Hematopoietic multipotent progenitor cell (in vitro differentiated cells): ENCODE measurements at regions not wholly inside any gene's neighbourhood (a gene's known extent, or its start where the extent isn't known, plus 50 kb on each side); places are given as distances from the start of the nearest gene placed in this dataset.
"Not testable (repeated sequence)": the region's sequence is repeated elsewhere in the genome, so short reads cannot be mapped to it uniquely, and the experiment has no call there.

Experiments
- DNase-seq, 3 donors: peaks; one replicate each; pipeline ENCODE4 v3.0.0-alpha.2; 2011 to 2015; ENCODE audit warnings: low read depth in 2 of 3, low spot score in 2 of 3

- DNase-seq = no peak
Measured at GRCh38 chr5:69000216-69000919, 93.4 kb upstream of the SLC30A5 start.

- no peak for DNase-seq
Measured at GRCh38 chr5:69000949-69001348, 92.9 kb upstream of the SLC30A5 start.

- DNase-seq = no peak
Measured at GRCh38 chr5:69001627-69002026, 92.2 kb upstream of the SLC30A5 start.

DNA sequence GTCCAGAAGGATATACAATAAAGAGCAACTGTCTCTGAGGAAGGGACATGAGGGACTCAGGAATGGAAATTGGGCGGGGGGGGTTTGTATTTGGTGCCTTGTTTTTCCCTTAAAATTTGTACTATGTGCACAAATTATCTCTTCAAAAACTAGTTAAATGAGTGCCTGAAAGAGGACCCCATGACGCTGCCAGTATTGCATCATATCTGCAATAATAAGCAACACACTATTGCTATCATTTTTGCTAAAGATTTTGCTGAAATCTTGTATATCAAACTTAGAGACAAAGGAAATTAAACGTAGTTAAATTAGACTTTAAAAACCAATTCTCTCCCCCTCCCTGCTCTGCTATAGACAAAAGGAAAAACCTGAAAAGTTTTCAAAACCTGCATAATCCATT lies 89.7 kb upstream of the SLC30A5 start:
- no peak for DNase-seq

GRCh38 chr5:69004676-69005075 lies 89.1 kb upstream of the SLC30A5 start:
- DNase-seq = no peak

DNA sequence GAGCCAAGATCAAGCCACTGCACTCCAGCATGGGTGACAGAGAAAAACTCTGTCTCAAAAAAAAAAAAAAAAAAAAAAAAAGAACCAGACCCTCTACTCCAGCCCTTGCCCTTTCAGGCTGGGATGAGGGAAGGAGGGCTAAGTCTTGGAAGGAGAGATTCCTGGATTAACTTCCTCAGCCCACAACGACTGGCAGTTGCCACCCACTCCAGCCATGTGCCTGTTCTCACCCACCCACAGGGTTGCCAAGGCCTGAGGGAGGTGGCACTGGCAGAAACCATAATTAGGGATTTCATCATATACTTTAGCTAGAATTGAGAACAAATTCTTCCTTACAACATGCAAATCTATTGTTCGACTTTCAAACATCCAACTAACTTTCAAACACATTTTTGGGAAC lies 87.8 kb upstream of the SLC30A5 start:
- DNase-seq = no peak

- peak in 1 of 3 donors; percentile 19 for DNase-seq
Measured at GRCh38 chr5:69007163-69007562, 86.7 kb upstream of the SLC30A5 start.

- DNase-seq = peak; percentile 13 to 65 (median 40)
Measured at GRCh38 chr5:69007726-69008368, 86.0 kb upstream of the SLC30A5 start.

GRCh38 chr5:69010476-69010875 lies 83.3 kb upstream of the SLC30A5 start:
- DNase-seq = no peak

DNA sequence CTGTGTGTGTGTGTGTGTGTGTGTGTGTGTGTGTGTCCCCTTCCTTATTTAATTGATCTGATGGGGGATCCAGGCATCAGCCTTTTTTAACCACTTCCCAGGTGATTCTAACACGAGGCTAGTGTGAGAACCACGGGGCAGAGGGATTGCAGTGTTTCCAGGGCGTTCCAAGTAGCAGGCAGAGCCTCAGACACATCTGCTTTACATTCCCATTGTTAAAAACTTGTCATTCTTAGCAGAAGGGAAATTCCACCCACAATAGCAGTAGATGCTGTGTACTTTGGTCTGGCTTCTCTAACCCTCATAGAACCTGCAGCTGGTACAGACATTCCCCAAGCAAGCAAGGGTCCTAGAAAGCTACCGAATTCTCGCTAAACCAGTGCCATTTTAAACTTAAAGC lies 81.9 kb upstream of the SLC30A5 start:
- DNase-seq = no peak

- no peak for DNase-seq
Measured at GRCh38 chr5:69013481-69013880, 80.3 kb upstream of the SLC30A5 start.

DNA sequence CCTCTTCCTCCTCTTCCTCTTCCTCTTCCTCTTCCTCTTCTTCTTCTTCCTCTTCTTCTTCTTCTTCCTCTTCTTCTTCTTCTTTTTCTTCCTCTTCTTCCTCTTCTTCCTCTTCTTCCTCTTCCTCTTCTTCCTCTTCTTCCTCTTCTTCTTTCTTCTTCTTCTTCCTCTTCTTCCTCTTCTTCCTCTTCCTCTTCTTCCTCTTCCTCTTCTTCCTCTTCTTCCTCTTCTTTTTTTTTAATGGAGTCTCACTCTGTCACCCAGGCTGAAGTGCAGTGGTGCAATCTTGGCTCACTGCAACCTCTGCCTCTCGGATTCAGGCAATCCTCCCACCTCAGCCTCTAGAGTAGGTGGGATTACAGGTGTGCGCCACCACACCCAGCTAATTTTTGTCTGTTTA lies 79.8 kb upstream of the SLC30A5 start:
- DNase-seq = not testable (repeated sequence)

- DNase-seq = no peak
Measured at GRCh38 chr5:69019668-69020375, 74.0 kb upstream of the SLC30A5 start.

- peak in 2 of 3 donors; percentile 37 to 72 for DNase-seq
Measured at GRCh38 chr5:69024241-69024651, 69.6 kb upstream of the SLC30A5 start.

GRCh38 chr5:69029292-69029691 lies 64.5 kb upstream of the SLC30A5 start:
- DNase-seq = no peak

GRCh38 chr5:69030358-69031062 lies 63.3 kb upstream of the SLC30A5 start:
- DNase-seq = no peak

- DNase-seq = no peak
Measured at GRCh38 chr5:69032009-69032408, 61.8 kb upstream of the SLC30A5 start.

- no peak for DNase-seq
Measured at GRCh38 chr5:69033690-69034089, 60.1 kb upstream of the SLC30A5 start.

DNA sequence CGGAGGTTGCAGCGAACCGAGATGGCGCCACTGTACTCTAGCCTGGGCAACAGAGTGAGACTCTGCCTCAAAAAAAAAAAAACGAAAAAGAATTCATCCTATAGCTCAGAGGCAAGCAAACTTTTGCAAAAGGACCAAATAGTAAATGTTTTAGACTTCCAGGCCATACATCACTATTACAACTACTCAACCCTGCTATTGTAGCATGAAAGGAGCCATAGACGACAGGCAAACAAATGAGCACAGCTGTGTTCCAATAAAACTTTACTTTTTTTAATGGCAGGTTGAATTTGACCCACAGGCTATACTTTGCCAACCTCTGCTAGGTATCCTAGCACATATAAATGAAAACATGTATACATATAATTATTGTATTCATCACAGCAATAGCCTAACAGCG lies 58.9 kb upstream of the SLC30A5 start:
- no peak for DNase-seq

DNA sequence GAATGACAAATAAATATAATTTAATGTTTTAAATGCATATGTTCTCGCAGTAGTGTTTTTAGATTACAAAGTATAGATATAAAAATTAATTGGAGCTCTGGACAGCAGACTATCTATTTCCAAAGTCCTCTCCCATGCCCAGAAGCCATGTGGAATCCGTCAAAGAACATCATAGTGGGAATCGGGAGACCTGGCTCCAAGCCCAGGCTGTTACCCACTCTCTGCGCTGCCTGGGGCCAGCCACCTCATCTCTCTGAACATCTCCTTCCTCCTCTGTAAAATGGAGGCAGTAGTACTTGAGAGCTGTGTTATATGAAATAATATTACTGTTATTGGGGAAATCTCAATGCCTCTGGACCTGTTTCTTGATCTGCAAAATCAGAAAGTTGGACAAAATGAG lies 58.1 kb upstream of the SLC30A5 start:
- DNase-seq = no peak

- DNase-seq = no peak
Measured at GRCh38 chr5:69038539-69038938, 55.3 kb upstream of the SLC30A5 start.
